SK-N-SH (cell line): ENCODE measurements at regions not wholly inside any gene's neighbourhood (a gene's known extent, or its start where the extent isn't known, plus 50 kb on each side); places are given as distances from the start of the nearest gene placed in this dataset.

Source experiments
- CTCF ChIA-PET: fragments of 300-600, 350-600 bp; formaldehyde crosslinking; extraction: SDS; loops from one replicate; lab custom pipeline; 2021; lab: Yijun Ruan, JAX
- POLR2A ChIA-PET: fragments of 350-600 bp; sonication (Branson Sonifier 250); formaldehyde crosslinking; extraction: SDS; loops from one replicate; lab custom pipeline; 2020; ENCODE audit warnings: antibody characterized with exemption, inconsistent platforms; lab: Yijun Ruan, JAX
- DNase-seq: peaks from one replicate; pipeline ENCODE4 v3.0.0; 2012
- H2AFZ ChIP-seq: fragments of 200-600 bp; sonication (generic); 2 replicates; pipeline ENCODE4 v1.8.1; 2016; ENCODE audit warnings: antibody characterized with exemption, mild to moderate bottlenecking, low read depth
- H3F3A ChIP-seq: fragments of 200-600 bp; sonication (generic); replicated peaks from 2 replicates; pipeline ENCODE3; 2016; ENCODE audit warnings: antibody characterized with exemption, mild to moderate bottlenecking; ENCODE audit not compliant: insufficient read depth
- H3K27ac ChIP-seq, 2 experiments: fragments of 200-500 bp in 1 of 2; fragments of 200-600 bp in 1 of 2; sonication (Bioruptor generic) in 1 of 2; sonication (generic), shearing (Covaris generic) in 1 of 2; 2 replicates each; pipeline versions ENCODE4 v1.5.1 to v1.6.1; 2014 to 2016; ENCODE audit warnings: low read depth in 2 of 2, inconsistent platforms in 1 of 2, low read length in 1 of 2, mild to moderate bottlenecking in 1 of 2, mixed read lengths in 1 of 2
- H3K27me3 ChIP-seq: fragments of 200-600 bp; sonication (generic), shearing (Covaris generic); 2 replicates; pipeline ENCODE4 v1.6.1; 2016; ENCODE audit warnings: mixed run types; ENCODE audit not compliant: insufficient read depth
- H3K36me3 ChIP-seq, 2 experiments: fragments of 200-500 bp in 1 of 2; fragments of 200-600 bp in 1 of 2; sonication (Bioruptor generic) in 1 of 2; sonication (generic) in 1 of 2; replicated peaks in 1 of 2; 2 replicates each; pipeline versions ENCODE3 to v1.5.1; 2014 to 2016; ENCODE audit warnings: low read length in 1 of 2, mild to moderate bottlenecking in 1 of 2; ENCODE audit not compliant: insufficient read depth in 2 of 2, control insufficient read depth in 1 of 2
- H3K4me1 ChIP-seq, 2 experiments: fragments of 200-500 bp in 1 of 2; fragments of 200-600 bp in 1 of 2; sonication (Bioruptor generic) in 1 of 2; sonication (generic), shearing (Covaris generic) in 1 of 2; 2 replicates each; pipeline versions ENCODE4 v1.5.1 to v1.6.1; 2014 to 2016; ENCODE audit warnings: low read depth in 1 of 2, low read length in 1 of 2, mixed run types in 1 of 2; ENCODE audit not compliant: insufficient read depth in 2 of 2, control insufficient read depth in 1 of 2
- H3K4me2 ChIP-seq: fragments of 200-600 bp; sonication (generic), shearing (Covaris generic); 2 replicates; pipeline ENCODE4 v1.6.1; 2017; ENCODE audit warnings: mixed run types
- H3K4me3 ChIP-seq, 2 experiments: fragments of 200-500 bp in 1 of 2; fragments of 200-600 bp in 1 of 2; sonication (Bioruptor generic) in 1 of 2; sonication (generic), shearing (Covaris generic) in 1 of 2; 2 replicates each; pipeline versions ENCODE4 v1.5.1 to v1.8.1; 2014 to 2016; ENCODE audit warnings: low read depth in 2 of 2, inconsistent platforms in 1 of 2, low read length in 1 of 2, mild to moderate bottlenecking in 1 of 2, mixed read lengths in 1 of 2, moderate library complexity in 1 of 2
- H3K79me2 ChIP-seq: fragments of 200-600 bp; sonication (generic); 2 replicates; pipeline ENCODE4 v1.8.1; 2017; ENCODE audit warnings: mild to moderate bottlenecking; ENCODE audit not compliant: insufficient read depth
- H3K9ac ChIP-seq: fragments of 200-600 bp; sonication (generic); 2 replicates; pipeline ENCODE4 v1.6.1; 2017; ENCODE audit warnings: mixed run types
- H3K9me2 ChIP-seq: fragments of 200-600 bp; sonication (generic); 2 replicates; pipeline ENCODE4 v1.6.1; 2017; ENCODE audit warnings: mixed run types
- H3K9me3 ChIP-seq: fragments of 200-600 bp; sonication (generic); 2 replicates; pipeline ENCODE4 v1.6.1; 2017; ENCODE audit warnings: mixed run types, mild to moderate bottlenecking, moderate library complexity
- H4K20me1 ChIP-seq: fragments of 200-600 bp; sonication (generic); 2 replicates; pipeline ENCODE4 v1.6.1; 2017; ENCODE audit warnings: mild to moderate bottlenecking, mixed run types; ENCODE audit not compliant: insufficient read depth
- CHD2 ChIP-seq: fragments of 150-350 bp; IDR thresholded peaks from 2 replicates; pipeline ENCODE4 v1.6.1; 2018; ENCODE audit warnings: low read length; ENCODE audit not compliant: partially characterized antibody
- EP300 ChIP-seq, 2 experiments: IDR thresholded peaks; 2 replicates each; pipeline versions ENCODE4 v1.4.0 to v1.6.1; 2012; ENCODE audit warnings: borderline replicate concordance in 1 of 2, low read depth in 1 of 2, low read length in 1 of 2
- EZH2phosphoT487 ChIP-seq: fragments of 200-600 bp; sonication (generic); IDR thresholded peaks from 2 replicates; pipeline ENCODE4 v1.6.1; 2017; ENCODE audit warnings: low read depth, mixed run types, mild to moderate bottlenecking, antibody characterized with exemption, moderate library complexity, borderline replicate concordance
- FOXM1 ChIP-seq: IDR thresholded peaks from 2 replicates; pipeline ENCODE4 v1.4.0; 2012; ENCODE audit warnings: low read depth, mild to moderate bottlenecking
- GATA2 ChIP-seq: sonication (generic); formaldehyde crosslinking; IDR thresholded peaks from 2 replicates; pipeline ENCODE4 v1.5.0; 2020; ENCODE audit warnings: mild to moderate bottlenecking, missing genetic modification reagents
- MEF2A ChIP-seq: IDR thresholded peaks from 2 replicates; pipeline ENCODE4 v1.4.0; 2012; ENCODE audit warnings: low read depth, borderline replicate concordance
- MXI1 ChIP-seq: IDR thresholded peaks from 2 replicates; pipeline ENCODE4 v1.6.1; 2012; ENCODE audit warnings: mild to moderate bottlenecking, low read depth, low read length, improper control_type of control experiment
- RAD21 ChIP-seq: IDR thresholded peaks from 2 replicates; pipeline ENCODE4 v1.6.1; 2012; ENCODE audit warnings: mild to moderate bottlenecking, low read length
- RCOR1 ChIP-seq: fragments of 150-350 bp; IDR thresholded peaks from 2 replicates; pipeline ENCODE4 v1.6.1; 2017; ENCODE audit warnings: antibody characterized with exemption, low read length
- SIN3A ChIP-seq: IDR thresholded peaks from 2 replicates; pipeline ENCODE4 v1.6.1; 2012; ENCODE audit warnings: low read depth, mild to moderate bottlenecking, low read length, moderate library complexity, borderline replicate concordance
- TAF1 ChIP-seq: IDR thresholded peaks from 2 replicates; pipeline ENCODE4 v1.6.1; 2012; ENCODE audit warnings: low read depth, mild to moderate bottlenecking, low read length, moderate library complexity, borderline replicate concordance
- TEAD4 ChIP-seq: IDR thresholded peaks from 2 replicates; pipeline ENCODE4 v1.4.0; 2012; ENCODE audit warnings: mild to moderate bottlenecking, borderline replicate concordance; ENCODE audit not compliant: insufficient read depth
- YY1 ChIP-seq: IDR thresholded peaks from 2 replicates; pipeline ENCODE4 v1.4.0; 2012; ENCODE audit warnings: low read depth, mild to moderate bottlenecking
- WGBS: methylation state at CpG from one replicate; pipeline ENCODE4 v1.1.6; 2017; ENCODE audit warnings: low lambda C conversion rate; 5-methylcytosine and 5-hydroxymethylcytosine counted together
- TF ChIP-seq, protein P1 (sequence below): IDR thresholded peaks from 2 replicates; pipeline ENCODE4 v1.4.0; 2012; ENCODE audit warnings: low read depth, borderline replicate concordance
- TF ChIP-seq, protein P2 (sequence below): IDR thresholded peaks from 2 replicates; pipeline ENCODE4 v1.4.0; 2012; ENCODE audit warnings: low read depth
- TF ChIP-seq, protein P3 (sequence below): IDR thresholded peaks from 2 replicates; pipeline ENCODE4 v1.4.0; 2012; ENCODE audit warnings: low read depth, borderline replicate concordance

GRCh38 chr1:166699613-166700012, 139.7 kb upstream of the POGK start (continued):
- TF ChIP-seq TAF1 (no peak), RCOR1 (no peak), TEAD4 (no peak), SIN3A (no peak), MEF2A (no peak), EZH2phosphoT487 (no peak), RAD21 (no peak)
- TF ChIP-seq, protein P1, sequence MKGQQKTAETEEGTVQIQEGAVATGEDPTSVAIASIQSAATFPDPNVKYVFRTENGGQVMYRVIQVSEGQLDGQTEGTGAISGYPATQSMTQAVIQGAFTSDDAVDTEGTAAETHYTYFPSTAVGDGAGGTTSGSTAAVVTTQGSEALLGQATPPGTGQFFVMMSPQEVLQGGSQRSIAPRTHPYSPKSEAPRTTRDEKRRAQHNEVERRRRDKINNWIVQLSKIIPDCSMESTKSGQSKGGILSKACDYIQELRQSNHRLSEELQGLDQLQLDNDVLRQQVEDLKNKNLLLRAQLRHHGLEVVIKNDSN, result no peak
- TF ChIP-seq, all 33 proteins: peak for 0

GRCh38 chr1:166700696-166701095, 138.6 kb upstream of the POGK start:
- Histone ChIP-seq H4K20me1 (no peaks in the 10 kb centered on the region), H3K4me1 (no peaks in the 10 kb centered on the region), H3K4me2 (no peak overlapping the region), H3K9me2 (no peaks in the 10 kb centered on the region), H3K36me3 (no peaks in the 10 kb centered on the region), H3K9me3 (no peaks in the 10 kb centered on the region), H3K4me3 (no peak overlapping the region), H3K27me3 (no peaks in the 10 kb centered on the region), H3F3A (no peaks in the 10 kb centered on the region), H3K9ac (no peak overlapping the region), H3K79me2 (no peaks in the 10 kb centered on the region), H2AFZ (no peak overlapping the region), H3K27ac (no peak overlapping the region)
- CTCF ChIA-PET, result no interaction called here
- WGBS, result 7% methylated on average over 4 of the region's 4 CpGs
- POLR2A ChIA-PET, result no interaction called here
- no peak for TF ChIP-seq MXI1
- no peak for TF ChIP-seq GATA2 (CRISPR knock-in tag)
- TF ChIP-seq EZH2phosphoT487, result no peak
- TF ChIP-seq, protein P2, sequence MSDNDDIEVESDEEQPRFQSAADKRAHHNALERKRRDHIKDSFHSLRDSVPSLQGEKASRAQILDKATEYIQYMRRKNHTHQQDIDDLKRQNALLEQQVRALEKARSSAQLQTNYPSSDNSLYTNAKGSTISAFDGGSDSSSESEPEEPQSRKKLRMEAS, result no peak
- TF ChIP-seq, protein P3, sequence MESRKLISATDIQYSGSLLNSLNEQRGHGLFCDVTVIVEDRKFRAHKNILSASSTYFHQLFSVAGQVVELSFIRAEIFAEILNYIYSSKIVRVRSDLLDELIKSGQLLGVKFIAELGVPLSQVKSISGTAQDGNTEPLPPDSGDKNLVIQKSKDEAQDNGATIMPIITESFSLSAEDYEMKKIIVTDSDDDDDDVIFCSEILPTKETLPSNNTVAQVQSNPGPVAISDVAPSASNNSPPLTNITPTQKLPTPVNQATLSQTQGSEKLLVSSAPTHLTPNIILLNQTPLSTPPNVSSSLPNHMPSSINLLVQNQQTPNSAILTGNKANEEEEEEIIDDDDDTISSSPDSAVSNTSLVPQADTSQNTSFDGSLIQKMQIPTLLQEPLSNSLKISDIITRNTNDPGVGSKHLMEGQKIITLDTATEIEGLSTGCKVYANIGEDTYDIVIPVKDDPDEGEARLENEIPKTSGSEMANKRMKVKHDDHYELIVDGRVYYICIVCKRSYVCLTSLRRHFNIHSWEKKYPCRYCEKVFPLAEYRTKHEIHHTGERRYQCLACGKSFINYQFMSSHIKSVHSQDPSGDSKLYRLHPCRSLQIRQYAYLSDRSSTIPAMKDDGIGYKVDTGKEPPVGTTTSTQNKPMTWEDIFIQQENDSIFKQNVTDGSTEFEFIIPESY, result no peak
- TF ChIP-seq YY1, result no peak
- no peak for TF ChIP-seq FOXM1
- TF ChIP-seq, protein P1, result no peak
- TF ChIP-seq CHD2, result no peak
- no peak for TF ChIP-seq TAF1
- no peak for TF ChIP-seq TEAD4
- TF ChIP-seq EP300 (IDR thresholded peaks at IDR 0.05; ENCODE audit: borderline replicate concordance in 1 of 2, low read depth in 1 of 2, low read length in 1 of 2), result no peak
- no peak for DNase-seq
